GM19438 (cell line): ENCODE measurements at regions not wholly inside any gene's neighbourhood (a gene's known extent, or its start where the extent isn't known, plus 50 kb on each side); places are given as distances from the start of the nearest gene placed in this dataset.
"Not testable (repeated sequence)": the region's sequence is repeated elsewhere in the genome, so short reads cannot be mapped to it uniquely, and the experiment has no call there.

ENCODE experiments used
- ATAC-seq: cut with Tn5 transposase; IDR thresholded peaks from one replicate; pipeline ENCODE4 v1.9.1; 2021; ENCODE audit warnings: low read depth; ENCODE audit not compliant: unreplicated experiment

DNA sequence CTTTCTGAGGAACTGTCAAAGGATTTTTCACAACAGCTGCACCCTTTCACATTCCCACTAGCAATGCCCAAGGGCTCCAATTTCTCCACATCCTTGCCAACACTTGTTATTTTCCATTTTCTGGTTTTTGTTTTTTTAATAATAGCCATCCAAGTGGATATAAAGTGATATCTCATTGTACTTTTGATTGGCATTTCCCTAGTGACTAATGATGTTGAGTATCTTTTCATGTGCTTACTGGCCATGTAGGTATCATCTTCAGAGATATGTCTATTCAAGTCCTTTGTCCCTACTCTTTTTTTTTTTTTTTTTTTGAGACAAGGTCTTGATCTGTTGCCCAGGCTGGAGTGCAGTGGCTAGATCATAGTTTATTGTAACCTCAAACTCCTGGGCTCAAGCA lies 115.8 kb upstream of the HAND1 start:
- no peak for ATAC-seq

GRCh38 chr5:154593071-154593470 lies 115.0 kb upstream of the HAND1 start:
- ATAC-seq: no peak

DNA sequence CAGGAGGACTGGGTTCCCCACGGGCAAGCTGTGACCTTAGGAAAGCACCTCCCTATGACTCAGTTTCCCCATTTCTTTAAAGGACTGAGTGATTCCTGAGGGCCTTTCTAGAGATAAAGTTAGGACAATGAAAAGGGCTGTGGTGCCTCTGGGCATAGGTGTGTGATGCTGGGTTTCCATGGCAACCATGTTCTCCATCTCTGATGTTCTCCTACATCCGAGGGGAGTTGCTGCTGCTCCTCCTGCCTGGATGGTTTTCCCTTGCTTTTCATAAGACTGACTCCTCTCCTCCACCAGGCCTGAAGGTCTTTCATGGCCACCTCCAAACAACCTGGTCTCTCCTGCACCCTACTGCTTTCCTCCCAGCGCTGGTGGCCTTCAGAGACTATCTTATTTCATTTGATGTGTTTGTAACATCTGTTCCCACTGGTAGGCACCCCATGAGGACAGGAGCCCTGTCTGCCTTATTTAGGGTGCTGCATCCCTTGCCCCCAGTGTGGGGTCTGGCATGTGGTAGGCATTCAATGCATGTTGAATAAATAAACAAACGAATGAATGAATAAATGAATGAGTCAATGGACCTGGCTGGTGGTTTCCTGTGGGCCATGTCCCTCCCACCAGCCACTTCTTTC lies 112.2 kb upstream of the HAND1 start:
- ATAC-seq: no peak

GRCh38 chr5:154589511-154589910 lies 111.5 kb upstream of the HAND1 start:
- ATAC-seq: no peak

DNA sequence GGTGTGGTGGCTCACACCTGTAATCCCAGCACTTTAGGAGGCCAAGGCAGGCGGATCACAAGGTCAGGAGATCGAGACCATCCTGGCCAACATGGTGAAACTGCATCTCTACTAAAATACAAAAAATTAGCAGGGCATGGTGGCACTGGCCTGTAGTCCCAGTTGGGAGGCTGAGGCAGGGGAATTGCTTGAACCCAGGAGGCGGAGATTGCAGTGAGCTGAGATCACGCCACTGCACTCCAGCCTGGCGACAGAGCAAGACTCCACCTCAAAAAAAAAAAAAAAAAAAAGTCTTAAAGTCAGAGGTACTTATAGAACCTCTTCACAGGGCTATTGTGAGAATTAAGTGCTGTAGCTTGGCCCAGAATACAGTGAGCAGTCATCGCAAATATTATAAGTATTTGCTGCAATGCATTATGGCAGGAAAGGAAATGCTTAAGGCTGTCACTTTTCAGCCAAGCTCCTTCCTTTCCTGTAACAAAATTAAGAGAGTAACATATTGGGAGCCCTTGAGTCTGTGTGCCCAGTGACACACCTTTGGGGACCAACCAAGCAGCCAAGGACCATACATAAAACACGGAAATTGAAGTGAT lies 110.9 kb upstream of the HAND1 start:
- ATAC-seq: not testable (repeated sequence)

- ATAC-seq: no peak
These were observed 110.2 kb upstream of the HAND1 start for GRCh38 chr5:154588091-154588774.

- ATAC-seq: no peak
These were observed 109.3 kb upstream of the HAND1 start for GRCh38 chr5:154587123-154588026.

GRCh38 chr5:154583671-154584177 lies 105.7 kb upstream of the HAND1 start:
- no peak for ATAC-seq

DNA sequence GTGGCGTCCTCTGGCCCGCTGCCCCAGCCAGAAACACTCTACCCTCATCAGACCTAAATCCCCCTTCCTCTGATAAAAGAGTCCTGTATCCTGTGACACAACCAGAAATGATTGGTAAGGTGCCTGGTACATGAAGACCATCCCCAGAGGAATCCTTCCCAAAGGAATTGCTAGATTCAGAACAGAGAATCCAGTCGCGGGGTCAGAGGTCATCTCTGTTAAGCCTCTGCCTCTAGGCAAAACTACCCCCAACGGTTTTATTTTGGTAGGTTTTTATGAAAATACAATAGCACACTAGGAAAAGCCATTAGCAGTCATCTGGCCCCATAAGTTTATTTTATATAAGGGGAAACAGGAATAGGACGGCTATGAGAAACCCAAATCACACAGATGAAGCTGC lies 102.4 kb upstream of the HAND1 start:
- ATAC-seq: no peak

- ATAC-seq: no peak
These were observed 99.4 kb upstream of the HAND1 start for GRCh38 chr5:154577416-154577815.

GRCh38 chr5:154576429-154576806 lies 98.4 kb upstream of the HAND1 start:
- ATAC-seq: no peak

GRCh38 chr5:154575546-154576428 lies 97.8 kb upstream of the HAND1 start:
- ATAC-seq: peak; percentile 90

DNA sequence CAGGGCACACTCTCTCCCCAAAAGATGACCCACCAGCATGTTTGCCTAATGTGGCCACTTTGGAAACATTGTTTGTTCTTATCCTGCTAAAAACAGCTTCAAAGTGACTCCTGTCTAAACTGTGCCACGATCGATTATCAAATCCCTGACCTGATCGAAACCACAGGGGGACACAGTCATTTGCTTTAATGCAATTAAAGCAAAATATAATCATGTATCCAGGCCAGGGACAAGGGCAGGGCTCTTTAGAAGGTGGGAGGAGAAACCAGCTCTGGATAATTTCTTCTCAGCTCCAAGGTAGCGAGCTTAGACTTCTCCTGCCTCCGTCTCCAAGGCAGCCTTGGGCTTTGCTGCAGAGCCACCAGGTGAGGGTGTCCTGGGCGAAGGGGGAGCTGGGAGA lies 95.0 kb upstream of the HAND1 start:
- no peak for ATAC-seq

- no peak for ATAC-seq
These were observed 93.5 kb upstream of the HAND1 start for GRCh38 chr5:154571325-154572035.

DNA sequence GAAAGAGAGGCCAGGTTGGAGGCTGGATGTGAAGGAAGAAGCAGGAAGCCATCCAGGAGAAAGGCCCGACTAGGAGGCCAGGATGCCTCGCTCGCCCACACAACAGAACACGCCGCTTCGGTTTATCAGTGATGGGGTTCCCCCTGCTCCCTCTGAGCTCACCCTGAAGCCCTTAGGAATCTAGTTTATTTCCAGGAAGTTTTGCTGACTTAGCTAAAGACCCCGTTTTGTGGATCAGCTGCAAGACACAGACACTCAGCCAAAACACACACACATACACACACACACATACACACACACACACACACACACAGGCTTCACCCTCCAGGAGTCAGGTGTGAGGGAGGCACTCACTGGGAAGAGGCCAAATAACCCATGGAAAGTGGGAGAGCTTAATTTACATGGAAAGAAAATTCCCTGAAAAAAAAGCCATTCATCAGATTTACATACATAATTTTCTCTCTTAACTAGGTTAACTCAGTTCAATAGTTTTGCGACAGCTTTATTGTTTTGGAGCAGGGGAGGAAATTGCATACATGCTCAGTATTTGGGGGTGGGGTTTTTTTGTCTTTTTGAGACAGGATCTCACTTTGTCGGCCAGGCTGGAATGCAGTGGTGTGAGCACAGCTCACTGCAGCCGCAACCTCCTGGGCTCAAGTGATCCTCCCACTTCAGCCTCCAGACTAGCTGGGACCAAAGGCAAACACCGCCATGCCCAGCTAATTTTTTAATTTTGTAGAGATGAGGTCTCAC lies 92.7 kb upstream of the HAND1 start:
- ATAC-seq: no peak

- no peak for ATAC-seq
These were observed 90.6 kb upstream of the HAND1 start for GRCh38 chr5:154568589-154568988.

DNA sequence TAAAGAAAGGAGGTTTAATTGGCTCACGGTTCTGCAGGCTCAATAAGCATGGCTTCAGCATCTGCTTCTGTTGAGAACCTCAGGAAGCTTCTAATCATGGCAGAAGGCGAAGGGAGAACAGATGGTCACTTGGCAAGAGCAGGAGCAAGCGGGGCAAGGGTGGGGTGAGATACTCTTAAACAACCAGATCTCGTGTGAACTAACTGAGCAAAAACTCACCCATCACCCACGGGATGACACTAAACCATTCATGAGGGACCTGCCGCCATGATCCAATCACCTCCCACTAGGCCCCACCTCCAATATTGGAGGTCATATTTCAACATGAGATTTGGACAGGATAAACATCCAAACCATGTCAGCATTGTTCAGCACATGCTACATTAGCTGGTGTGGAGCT lies 89.1 kb upstream of the HAND1 start:
- ATAC-seq: no peak

GRCh38 chr5:154566146-154566680 lies 88.2 kb upstream of the HAND1 start:
- no peak for ATAC-seq
